KMS-11 (cell line): ENCODE measurements at regions not wholly inside any gene's neighbourhood (a gene's known extent, or its start where the extent isn't known, plus 50 kb on each side); places are given as distances from the start of the nearest gene placed in this dataset.

ENCODE experiments used
- H2AFZ ChIP-seq: fragments of 200-600 bp; sonication (generic); 2 replicates; pipeline ENCODE4 v1.6.1; 2016; ENCODE audit warnings: antibody characterized with exemption, mixed run types, low read depth
- H3K27ac ChIP-seq: fragments of 200-600 bp; sonication (generic); 2 replicates; pipeline ENCODE4 v1.6.1; 2016; ENCODE audit warnings: mild to moderate bottlenecking, mixed run types
- H3K27me3 ChIP-seq: fragments of 200-600 bp; sonication (generic); 2 replicates; pipeline ENCODE4 v1.6.1; 2017; ENCODE audit warnings: mild to moderate bottlenecking, low read depth, mixed run types, moderate library complexity; ENCODE audit not compliant: insufficient read depth
- H3K36me3 ChIP-seq: fragments of 200-600 bp; sonication (generic); 2 replicates; pipeline ENCODE4 v1.6.1; 2017; ENCODE audit warnings: mild to moderate bottlenecking, mixed run types; ENCODE audit not compliant: insufficient read depth
- H3K4me1 ChIP-seq: fragments of 200-600 bp; sonication (generic); 2 replicates; pipeline ENCODE4 v1.6.1; 2016; ENCODE audit warnings: mild to moderate bottlenecking, low read depth, mixed run types; ENCODE audit not compliant: poor library complexity, severe bottlenecking
- H3K4me2 ChIP-seq: fragments of 200-600 bp; sonication (generic); 2 replicates; pipeline ENCODE4 v1.7.0; 2016; ENCODE audit warnings: mild to moderate bottlenecking, mixed run types
- H3K4me3 ChIP-seq: fragments of 200-600 bp; sonication (generic); IDR thresholded peaks from 2 replicates; pipeline ENCODE4 v1.6.1; 2017; ENCODE audit warnings: low read depth, low read length, mixed read lengths; ENCODE audit not compliant: insufficient read depth
- H3K79me2 ChIP-seq: fragments of 200-600 bp; sonication (generic); 2 replicates; pipeline ENCODE4 v1.6.1; 2016; ENCODE audit warnings: low read depth, mixed run types; ENCODE audit not compliant: insufficient read depth
- H3K9ac ChIP-seq: fragments of 200-600 bp; sonication (generic); 2 replicates; pipeline ENCODE4 v1.6.1; 2016; ENCODE audit warnings: mild to moderate bottlenecking, mixed run types
- H4K20me1 ChIP-seq: fragments of 200-600 bp; sonication (generic); 2 replicates; pipeline ENCODE4 v1.6.1; 2016; ENCODE audit warnings: mild to moderate bottlenecking, mixed run types; ENCODE audit not compliant: insufficient read depth
- CTCF ChIP-seq: fragments of 200-600 bp; sonication (generic); conservative IDR thresholded peaks from 2 replicates; pipeline ENCODE4 v1.6.1; 2017; ENCODE audit warnings: low read depth, mild to moderate bottlenecking, antibody characterized with exemption, low read length, moderate library complexity, mixed read lengths

- Histone ChIP-seq H3K4me3 (no peak overlapping the region), H3K36me3 (no peaks in the 10 kb centered on the region), H2AFZ (no peak overlapping the region), H4K20me1 (no peaks in the 10 kb centered on the region), H3K4me2 (no peak overlapping the region), H3K27ac (no peak overlapping the region), H3K4me1 (no peaks in the 10 kb centered on the region), H3K9ac (no peak overlapping the region), H3K79me2 (no peaks in the 10 kb centered on the region), H3K27me3 (no peaks in the 10 kb centered on the region)
- no peak for TF ChIP-seq CTCF
Observed at GRCh38 chr16:7919782-7920181, 587.1 kb downstream of the RBFOX1 start.

DNA sequence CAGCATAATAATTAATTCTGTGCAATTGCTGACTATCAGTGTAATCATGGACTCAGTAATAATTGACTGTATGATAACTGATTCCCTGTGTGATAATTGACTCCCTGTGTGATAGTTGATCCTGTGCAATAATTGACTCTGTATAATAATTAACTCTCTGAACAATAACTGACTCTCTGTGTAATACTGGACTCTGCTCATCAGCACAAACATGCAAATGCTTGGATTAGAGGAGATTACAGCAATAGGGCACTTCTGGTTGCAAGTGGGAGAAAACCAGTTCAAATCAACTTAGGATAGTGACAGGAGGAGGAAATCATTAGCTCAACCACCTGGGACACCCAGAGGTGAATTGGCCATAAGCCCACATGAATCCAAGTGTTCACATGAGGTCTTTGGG, 582.1 kb downstream of the RBFOX1 start:
- H3K27me3 ChIP-seq: no peaks in the 10 kb centered on the region
- no peak overlapping the region for H3K9ac ChIP-seq
- H4K20me1 ChIP-seq: no peaks in the 10 kb centered on the region
- H3K36me3 ChIP-seq: no peaks in the 10 kb centered on the region
- H3K27ac ChIP-seq: no peak overlapping the region
- no peak overlapping the region for H3K4me2 ChIP-seq
- no peak for TF ChIP-seq CTCF
- no peak overlapping the region for H3K4me3 ChIP-seq
- no peaks in the 10 kb centered on the region for H3K4me1 ChIP-seq
- H2AFZ ChIP-seq: no peak overlapping the region
- H3K79me2 ChIP-seq: no peaks in the 10 kb centered on the region

GRCh38 chr16:7912132-7912531, 579.5 kb downstream of the RBFOX1 start:
- Histone ChIP-seq H4K20me1 (no peaks in the 10 kb centered on the region), H3K36me3 (no peaks in the 10 kb centered on the region), H3K9ac (no peak overlapping the region), H3K4me3 (no peak overlapping the region), H2AFZ (no peak overlapping the region), H3K79me2 (no peaks in the 10 kb centered on the region), H3K4me1 (no peaks in the 10 kb centered on the region), H3K27ac (no peak overlapping the region), H3K27me3 (no peaks in the 10 kb centered on the region), H3K4me2 (no peak overlapping the region)
- no peak for TF ChIP-seq CTCF

- Histone ChIP-seq H3K4me3 (no peak overlapping the region), H3K27ac (no peak overlapping the region), H3K9ac (no peak overlapping the region), H4K20me1 (no peaks in the 10 kb centered on the region), H3K27me3 (no peaks in the 10 kb centered on the region), H3K79me2 (no peaks in the 10 kb centered on the region), H3K4me1 (no peaks in the 10 kb centered on the region), H2AFZ (no peak overlapping the region), H3K36me3 (no peaks in the 10 kb centered on the region), H3K4me2 (no peak overlapping the region)
- no peak for TF ChIP-seq CTCF
Observed at GRCh38 chr16:7910116-7910515, 577.5 kb downstream of the RBFOX1 start.

GRCh38 chr16:7888411-7888810, 555.8 kb downstream of the RBFOX1 start:
- no peaks in the 10 kb centered on the region for H3K4me1 ChIP-seq
- no peaks in the 10 kb centered on the region for H3K36me3 ChIP-seq
- no peak overlapping the region for H3K4me2 ChIP-seq
- no peak overlapping the region for H2AFZ ChIP-seq
- H3K4me3 ChIP-seq: no peak overlapping the region
- no peaks in the 10 kb centered on the region for H4K20me1 ChIP-seq
- no peaks in the 10 kb centered on the region for H3K27me3 ChIP-seq
- no peaks in the 10 kb centered on the region for H3K79me2 ChIP-seq
- H3K27ac ChIP-seq: no peak overlapping the region
- H3K9ac ChIP-seq: no peak overlapping the region
- TF ChIP-seq CTCF: no peak
